IPS-18c (cell line): ENCODE measurements at regions not wholly inside any gene's neighbourhood (a gene's known extent, or its start where the extent isn't known, plus 50 kb on each side); places are given as distances from the start of the nearest gene placed in this dataset.
"Not testable (repeated sequence)": the region's sequence is repeated elsewhere in the genome, so short reads cannot be mapped to it uniquely, and the experiment has no call there.

Source experiments
- H3K4me3 ChIP-seq: 2 replicates; pipeline ENCODE4 v1.7.0; 2013; ENCODE audit warnings: low read depth, mild to moderate bottlenecking, low read length, moderate library complexity; ENCODE audit not compliant: insufficient read depth
- H3K9me3 ChIP-seq: one replicate; pipeline ENCODE4 v1.6.1; 2013; ENCODE audit warnings: mild to moderate bottlenecking, low read length, moderate library complexity; ENCODE audit not compliant: control insufficient read depth, insufficient read depth

- not testable (repeated sequence) for H3K4me3 ChIP-seq
Observed at GRCh38 chr11:3468963-3469362, 90.0 kb upstream of the ZNF195 start.

GRCh38 chr11:3467599-3467998 is 88.7 kb upstream of the ZNF195 start:
- H3K4me3 ChIP-seq, H3K9me3 ChIP-seq: not testable (repeated sequence)

More at GRCh38 chr11:3468963-3469362, 90.0 kb upstream of the ZNF195 start:
- H3K9me3 ChIP-seq = not testable (repeated sequence)

- H3K9me3 ChIP-seq, H3K4me3 ChIP-seq: not testable (repeated sequence)
Observed at GRCh38 chr11:3455666-3456065, 76.7 kb upstream of the ZNF195 start.

GRCh38 chr11:3454844-3455243 is 75.9 kb upstream of the ZNF195 start:
- not testable (repeated sequence) for H3K4me3 ChIP-seq, H3K9me3 ChIP-seq

- not testable (repeated sequence) for H3K9me3 ChIP-seq, H3K4me3 ChIP-seq
Observed at GRCh38 chr11:3453596-3454256, 74.8 kb upstream of the ZNF195 start.

- H3K9me3 ChIP-seq, H3K4me3 ChIP-seq: not testable (repeated sequence)
Observed at GRCh38 chr11:3450822-3451221, 71.9 kb upstream of the ZNF195 start.

- H3K9me3 ChIP-seq, H3K4me3 ChIP-seq: not testable (repeated sequence)
Observed at GRCh38 chr11:3445535-3445934, 66.6 kb upstream of the ZNF195 start.

- not testable (repeated sequence) for H3K4me3 ChIP-seq, H3K9me3 ChIP-seq
Observed at GRCh38 chr11:3444420-3444744, 65.4 kb upstream of the ZNF195 start.

- H3K9me3 ChIP-seq, H3K4me3 ChIP-seq: not testable (repeated sequence)
Observed at GRCh38 chr11:3443700-3444419, 64.9 kb upstream of the ZNF195 start.

GRCh38 chr11:3437441-3437840 is 58.5 kb upstream of the ZNF195 start:
- H3K9me3 ChIP-seq, H3K4me3 ChIP-seq: not testable (repeated sequence)

GRCh38 chr11:3434976-3435375 is 56.0 kb upstream of the ZNF195 start:
- no peaks in the 10 kb centered on the region for H3K9me3 ChIP-seq
- H3K4me3 ChIP-seq = no peak overlapping the region

- not testable (repeated sequence) for H3K9me3 ChIP-seq, H3K4me3 ChIP-seq
Observed at GRCh38 chr11:3429191-3429590, 50.2 kb upstream of the ZNF195 start.
